Psoas muscle (tissue), 7 donors: ENCODE measurements at regions not wholly inside any gene's neighbourhood (a gene's known extent, or its start where the extent isn't known, plus 50 kb on each side); places are given as distances from the start of the nearest gene placed in this dataset.

Experiments used
- ATAC-seq, 4 donors: fragments of 200-7000 bp; cut with Tn5 transposase; one replicate each; pipeline ENCODE4 v1.9.1; 2020; ENCODE audit warnings: moderate library complexity in 3 of 4, mild to moderate bottlenecking in 2 of 4
- DNase-seq, 2 donors: peaks; one replicate each; pipeline ENCODE4 v3.0.0-alpha.2; 2020
- H3K27ac ChIP-seq: fragments of 200-600 bp; one replicate; pipeline ENCODE4 v1.8.0; 2022
- H3K27me3 ChIP-seq, 3 donors: fragments of 200-600 bp in 1 of 3; one replicate each; pipeline versions ENCODE4 v1.6.1 to v1.8.0; 2013 to 2022; ENCODE audit warnings: low read length in 2 of 3, mild to moderate bottlenecking in 2 of 3, moderate library complexity in 1 of 3; ENCODE audit not compliant: insufficient read depth in 3 of 3
- H3K36me3 ChIP-seq, 2 donors: fragments of 200-600 bp in 1 of 2; one replicate each; pipeline versions ENCODE4 v1.6.1 to v1.8.0; 2013 to 2022; ENCODE audit warnings: low read depth in 1 of 2, mild to moderate bottlenecking in 1 of 2, moderate library complexity in 1 of 2; ENCODE audit not compliant: insufficient read depth in 1 of 2
- H3K4me1 ChIP-seq: fragments of 200-600 bp; one replicate; pipeline ENCODE4 v1.8.0; 2022
- H3K4me3 ChIP-seq: fragments of 200-600 bp; one replicate; pipeline ENCODE4 v1.8.0; 2022; ENCODE audit warnings: mild to moderate bottlenecking
- H3K9me3 ChIP-seq: fragments of 200-600 bp; one replicate; pipeline ENCODE4 v1.8.0; 2022
- WGBS, 3 donors: extraction: QIAGEN DNeasy Blood & Tissue Kit; methylation state at CpG; one replicate each; pipeline versions ENCODE4 v1.1.6 to v1.1.7; 2013; 5-methylcytosine and 5-hydroxymethylcytosine counted together
- intact Hi-C, 2 donors: fragments of 100-400 bp; cut with DNase I; formaldehyde crosslinking; loops; one replicate each; pipeline versions ENCODE4 v1.11.0 to v1.14.2; 2022
- TF ChIP-seq, protein P1 (sequence below): fragments of 200-600 bp; IDR thresholded peaks from one replicate; pipeline ENCODE4 v1.8.0; 2022; ENCODE audit warnings: antibody characterized with exemption
- donor health status: healthy with polysubstance abuse.
- donor health status: DM: no; HTN: no; CAD: no; lungs with moderate emphysema.
- donor health status: Bipolar disorder and iron deficiency.
- donor health status: healthy.
- donor health status: DM: yes; HTN: yes; CAD: no.
- donor health status: DM: no; HTN: no; CAD: no.
- donor health status: DM: yes; HTN: yes; CAD: no.

DNA sequence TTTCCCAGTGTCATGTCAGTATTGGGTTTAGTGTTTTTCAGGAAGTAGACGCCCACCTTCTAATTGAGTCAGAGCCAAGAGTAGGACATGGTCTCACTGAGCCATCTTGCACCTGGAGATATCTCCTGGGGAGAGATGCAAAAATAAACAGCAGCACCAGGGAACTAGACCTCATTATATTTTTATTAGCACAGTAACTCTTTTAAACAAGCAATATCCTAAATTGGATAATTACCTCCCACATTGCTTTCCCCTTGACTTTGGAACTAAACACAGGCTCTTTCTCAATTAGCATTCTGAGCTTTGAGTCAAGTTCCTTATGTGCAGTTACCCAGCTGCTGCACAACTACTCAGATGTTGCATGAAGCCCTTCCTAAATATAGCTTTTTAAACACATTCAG, 175.4 kb downstream of the IBTK start:
- no peaks in the 10 kb centered on the region for H3K9me3 ChIP-seq
- WGBS, 3 donors = 36 to 50% (median 44%) methylated on average over 1 of the region's 1 CpG
- DNase-seq (no peak), ATAC-seq (no peak)
- no peaks in the 10 kb centered on the region for H3K36me3 ChIP-seq
- TF ChIP-seq, protein P1, sequence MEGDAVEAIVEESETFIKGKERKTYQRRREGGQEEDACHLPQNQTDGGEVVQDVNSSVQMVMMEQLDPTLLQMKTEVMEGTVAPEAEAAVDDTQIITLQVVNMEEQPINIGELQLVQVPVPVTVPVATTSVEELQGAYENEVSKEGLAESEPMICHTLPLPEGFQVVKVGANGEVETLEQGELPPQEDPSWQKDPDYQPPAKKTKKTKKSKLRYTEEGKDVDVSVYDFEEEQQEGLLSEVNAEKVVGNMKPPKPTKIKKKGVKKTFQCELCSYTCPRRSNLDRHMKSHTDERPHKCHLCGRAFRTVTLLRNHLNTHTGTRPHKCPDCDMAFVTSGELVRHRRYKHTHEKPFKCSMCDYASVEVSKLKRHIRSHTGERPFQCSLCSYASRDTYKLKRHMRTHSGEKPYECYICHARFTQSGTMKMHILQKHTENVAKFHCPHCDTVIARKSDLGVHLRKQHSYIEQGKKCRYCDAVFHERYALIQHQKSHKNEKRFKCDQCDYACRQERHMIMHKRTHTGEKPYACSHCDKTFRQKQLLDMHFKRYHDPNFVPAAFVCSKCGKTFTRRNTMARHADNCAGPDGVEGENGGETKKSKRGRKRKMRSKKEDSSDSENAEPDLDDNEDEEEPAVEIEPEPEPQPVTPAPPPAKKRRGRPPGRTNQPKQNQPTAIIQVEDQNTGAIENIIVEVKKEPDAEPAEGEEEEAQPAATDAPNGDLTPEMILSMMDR = no peak
- no peaks in the 10 kb centered on the region for H3K4me1 ChIP-seq
- H3K27me3 ChIP-seq = no peaks in the 10 kb centered on the region
- intact Hi-C loops = no loop called here
- no peak overlapping the region for H3K4me3 ChIP-seq
- H3K27ac ChIP-seq = no peak overlapping the region

DNA sequence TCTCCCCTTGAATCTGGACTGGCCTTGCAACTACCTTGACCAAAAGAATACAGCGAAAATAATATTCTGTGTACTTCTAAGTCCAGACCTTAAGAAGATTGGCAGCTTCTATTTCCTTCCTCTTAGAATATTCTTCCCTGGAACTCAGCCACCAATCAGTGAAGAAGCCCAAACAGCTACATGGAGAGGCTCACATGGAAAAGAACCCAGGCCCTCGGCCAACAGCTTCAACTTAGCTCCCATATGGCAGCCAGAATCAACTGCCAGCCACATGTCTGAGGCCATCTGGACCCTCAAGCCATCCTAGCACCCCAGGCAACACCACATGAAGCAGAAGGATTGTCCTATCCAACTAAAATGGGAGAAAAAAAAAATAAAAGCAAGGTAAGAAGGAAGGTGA, 178.8 kb downstream of the IBTK start:
- Histone ChIP-seq H3K27ac (no peak overlapping the region), H3K4me1 (no peaks in the 10 kb centered on the region), H3K4me3 (no peak overlapping the region), H3K36me3 (no peaks in the 10 kb centered on the region), H3K9me3 (no peaks in the 10 kb centered on the region), H3K27me3 (no peaks in the 10 kb centered on the region)
- TF ChIP-seq, protein P1 = no peak
- intact Hi-C loops = no loop called here
- ATAC-seq (no peak), DNase-seq (no peak)
- 37 to 42% (median 37%) methylated on average over 2 of the region's 2 CpGs for WGBS, 3 donors

- intact Hi-C loops = no loop called here
- TF ChIP-seq, protein P1 = no peak
- ATAC-seq (no peak), DNase-seq (no peak)
- H3K36me3 ChIP-seq = no peaks in the 10 kb centered on the region
- no peaks in the 10 kb centered on the region for H3K4me1 ChIP-seq
- 55 to 63% (median 59%) methylated on average over 4 of the region's 4 CpGs for WGBS, 3 donors
- no peaks in the 10 kb centered on the region for H3K9me3 ChIP-seq
- no peak overlapping the region for H3K27ac ChIP-seq
- no peaks in the 10 kb centered on the region for H3K27me3 ChIP-seq
- no peak overlapping the region for H3K4me3 ChIP-seq
Measured at GRCh38 chr6:82066991-82067411, 180.5 kb downstream of the IBTK start.

DNA sequence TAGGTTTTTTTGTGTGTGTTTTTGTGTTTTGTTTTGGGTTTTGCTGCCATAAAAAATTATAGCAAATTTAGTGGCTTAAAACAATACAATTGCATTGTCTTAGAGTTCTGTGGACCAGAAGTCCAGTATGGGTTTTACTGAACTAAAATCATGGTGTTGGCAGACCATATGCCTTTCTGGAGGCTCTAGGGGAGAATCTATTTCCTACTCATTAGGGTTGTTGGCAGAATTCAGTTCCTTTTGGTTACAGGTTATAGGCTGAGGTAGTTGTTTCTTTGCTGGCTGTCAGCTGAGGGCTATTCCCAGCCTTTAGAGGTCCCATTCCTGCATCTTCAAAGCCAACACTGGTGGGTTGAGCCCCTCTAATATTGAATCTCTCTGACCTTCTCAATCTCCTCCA, 181.3 kb downstream of the IBTK start:
- DNase-seq (no peak), ATAC-seq (no peak)
- Histone ChIP-seq H3K4me1 (no peaks in the 10 kb centered on the region), H3K27me3 (no peaks in the 10 kb centered on the region), H3K27ac (no peak overlapping the region), H3K4me3 (no peak overlapping the region), H3K36me3 (no peaks in the 10 kb centered on the region), H3K9me3 (no peaks in the 10 kb centered on the region)
- TF ChIP-seq, protein P1 = no peak
- intact Hi-C loops = no loop called here

GRCh38 chr6:82063574-82063973, 184.0 kb downstream of the IBTK start:
- Histone ChIP-seq H3K27ac (no peak overlapping the region), H3K4me1 (no peaks in the 10 kb centered on the region), H3K36me3 (no peaks in the 10 kb centered on the region), H3K27me3 (no peaks in the 10 kb centered on the region), H3K9me3 (no peaks in the 10 kb centered on the region), H3K4me3 (no peak overlapping the region)
- ATAC-seq (no peak), DNase-seq (no peak)
- 86 to 97% (median 88%) methylated on average over 3 of the region's 3 CpGs for WGBS, 3 donors
- intact Hi-C loops = no loop called here
- TF ChIP-seq, protein P1 = no peak
